SK-N-SH treated with all-trans-retinoic acid at 6 μM for 48 hours (cell line): ENCODE measurements at regions not wholly inside any gene's neighbourhood (a gene's known extent, or its start where the extent isn't known, plus 50 kb on each side); places are given as distances from the start of the nearest gene placed in this dataset.

ENCODE experiments used
- ATAC-seq: fragments of 200-7000 bp; cut with Tn5 transposase; 3 replicates; pipeline ENCODE4 v1.9.1; 2020; ENCODE audit warnings: mild to moderate bottlenecking, moderate library complexity
- ARNTL ChIP-seq: fragments of 450-650 bp; formaldehyde crosslinking; IDR thresholded peaks from 2 replicates; pipeline ENCODE4 v1.5.0; 2020; ENCODE audit warnings: low read depth, mild to moderate bottlenecking, moderate library complexity, borderline replicate concordance
- CREB5 ChIP-seq: fragments of 250-450 bp; sonication (Bioruptor Pico); IDR thresholded peaks from 2 replicates; pipeline ENCODE4 v1.5.1; 2020; ENCODE audit warnings: low read depth, mild to moderate bottlenecking, moderate library complexity
- CSDC2 ChIP-seq: fragments of 250-450 bp; sonication (Bioruptor Pico); IDR thresholded peaks from 2 replicates; pipeline ENCODE4 v1.5.0; 2020; ENCODE audit warnings: mild to moderate bottlenecking, moderate library complexity
- ESRRG ChIP-seq: fragments of 250-450 bp; sonication (Bioruptor Pico); IDR thresholded peaks from 2 replicates; pipeline ENCODE4 v1.6.1; 2021; ENCODE audit warnings: mild to moderate bottlenecking
- ISL1 ChIP-seq: fragments of 250-450 bp; sonication (Bioruptor Pico); IDR thresholded peaks from 2 replicates; pipeline ENCODE4 v2.1.2; 2022; ENCODE audit warnings: mild to moderate bottlenecking, moderate library complexity
- OSR1 ChIP-seq: fragments of 250-450 bp; sonication (Bioruptor Pico); IDR thresholded peaks from 2 replicates; pipeline ENCODE4 v1.8.0; 2022; ENCODE audit warnings: moderate library complexity, mild to moderate bottlenecking, inconsistent platforms
- POU6F1 ChIP-seq: fragments of 250-450 bp; sonication (Bioruptor Pico); IDR thresholded peaks from 2 replicates; pipeline ENCODE4 v1.8.0; 2021; ENCODE audit warnings: low read depth, mild to moderate bottlenecking, moderate library complexity, borderline replicate concordance
- PPARA ChIP-seq: fragments of 250-450 bp; sonication (Bioruptor Pico); IDR thresholded peaks from 2 replicates; pipeline ENCODE4 v1.5.0; 2020; ENCODE audit warnings: mild to moderate bottlenecking, borderline replicate concordance
- RARB ChIP-seq: fragments of 250-450 bp; sonication (Bioruptor Pico); IDR thresholded peaks from 2 replicates; pipeline ENCODE4 v1.8.0; 2021; ENCODE audit warnings: mild to moderate bottlenecking, moderate library complexity
- SNAI2 ChIP-seq: fragments of 250-450 bp; sonication (Bioruptor Pico); IDR thresholded peaks from 2 replicates; pipeline ENCODE4 v1.5.0; 2020; ENCODE audit warnings: mild to moderate bottlenecking, moderate library complexity
- TCF4 ChIP-seq: fragments of 250-450 bp; sonication (Bioruptor Pico); IDR thresholded peaks from 2 replicates; pipeline ENCODE4 v1.8.0; 2021; ENCODE audit warnings: mild to moderate bottlenecking, moderate library complexity, borderline replicate concordance
- TOX ChIP-seq: fragments of 250-450 bp; sonication (Bioruptor Pico); IDR thresholded peaks from 2 replicates; pipeline ENCODE4 v1.8.0; 2021; ENCODE audit warnings: mild to moderate bottlenecking, moderate library complexity, borderline replicate concordance
- ZFP3 ChIP-seq: fragments of 250-450 bp; sonication (Bioruptor Pico); IDR thresholded peaks from 2 replicates; pipeline ENCODE4 v1.5.0; 2020; ENCODE audit warnings: mild to moderate bottlenecking, moderate library complexity
- ZFP30 ChIP-seq: fragments of 450-650 bp; formaldehyde crosslinking; IDR thresholded peaks from 2 replicates; pipeline ENCODE4 v1.5.0; 2022; ENCODE audit warnings: mild to moderate bottlenecking, moderate library complexity
- ZNF565 ChIP-seq: fragments of 450-650 bp; formaldehyde crosslinking; conservative IDR thresholded peaks from 2 replicates; pipeline ENCODE4 v1.5.0; 2020; ENCODE audit warnings: low read depth, mild to moderate bottlenecking, moderate library complexity
- ZNF70 ChIP-seq: fragments of 450-650 bp; formaldehyde crosslinking; IDR thresholded peaks from 2 replicates; pipeline ENCODE4 v1.5.0; 2020; ENCODE audit warnings: mild to moderate bottlenecking, moderate library complexity
- ZNF8 ChIP-seq: fragments of 450-650 bp; formaldehyde crosslinking; IDR thresholded peaks from 2 replicates; pipeline ENCODE4 v1.5.0; 2020; ENCODE audit warnings: mild to moderate bottlenecking, moderate library complexity
- TF ChIP-seq, protein P1 (sequence below): fragments of 250-450 bp; sonication (Bioruptor Pico); IDR thresholded peaks from 2 replicates; pipeline ENCODE4 v1.5.0; 2020; ENCODE audit warnings: mild to moderate bottlenecking, moderate library complexity

GRCh38 chr3:74491874-74492273, 122.6 kb downstream of the CNTN3 start:
- no peak for ATAC-seq
- TF ChIP-seq POU6F1 (CRISPR knock-in tag), result no peak
- no peak for TF ChIP-seq ZNF8
- no peak for TF ChIP-seq ZNF565 (CRISPR knock-in tag)
- no peak for TF ChIP-seq TOX (CRISPR knock-in tag)
- TF ChIP-seq ISL1 (CRISPR knock-in tag), result no peak
- no peak for TF ChIP-seq CSDC2
- TF ChIP-seq OSR1 (CRISPR knock-in tag), result no peak
- no peak for TF ChIP-seq RARB (CRISPR knock-in tag)
- TF ChIP-seq SNAI2 (CRISPR knock-in tag), result no peak
- TF ChIP-seq, protein P1, sequence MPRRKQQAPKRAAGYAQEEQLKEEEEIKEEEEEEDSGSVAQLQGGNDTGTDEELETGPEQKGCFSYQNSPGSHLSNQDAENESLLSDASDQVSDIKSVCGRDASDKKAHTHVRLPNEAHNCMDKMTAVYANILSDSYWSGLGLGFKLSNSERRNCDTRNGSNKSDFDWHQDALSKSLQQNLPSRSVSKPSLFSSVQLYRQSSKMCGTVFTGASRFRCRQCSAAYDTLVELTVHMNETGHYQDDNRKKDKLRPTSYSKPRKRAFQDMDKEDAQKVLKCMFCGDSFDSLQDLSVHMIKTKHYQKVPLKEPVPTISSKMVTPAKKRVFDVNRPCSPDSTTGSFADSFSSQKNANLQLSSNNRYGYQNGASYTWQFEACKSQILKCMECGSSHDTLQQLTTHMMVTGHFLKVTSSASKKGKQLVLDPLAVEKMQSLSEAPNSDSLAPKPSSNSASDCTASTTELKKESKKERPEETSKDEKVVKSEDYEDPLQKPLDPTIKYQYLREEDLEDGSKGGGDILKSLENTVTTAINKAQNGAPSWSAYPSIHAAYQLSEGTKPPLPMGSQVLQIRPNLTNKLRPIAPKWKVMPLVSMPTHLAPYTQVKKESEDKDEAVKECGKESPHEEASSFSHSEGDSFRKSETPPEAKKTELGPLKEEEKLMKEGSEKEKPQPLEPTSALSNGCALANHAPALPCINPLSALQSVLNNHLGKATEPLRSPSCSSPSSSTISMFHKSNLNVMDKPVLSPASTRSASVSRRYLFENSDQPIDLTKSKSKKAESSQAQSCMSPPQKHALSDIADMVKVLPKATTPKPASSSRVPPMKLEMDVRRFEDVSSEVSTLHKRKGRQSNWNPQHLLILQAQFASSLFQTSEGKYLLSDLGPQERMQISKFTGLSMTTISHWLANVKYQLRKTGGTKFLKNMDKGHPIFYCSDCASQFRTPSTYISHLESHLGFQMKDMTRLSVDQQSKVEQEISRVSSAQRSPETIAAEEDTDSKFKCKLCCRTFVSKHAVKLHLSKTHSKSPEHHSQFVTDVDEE, result no peak

GRCh38 chr3:74489050-74489792, 125.2 kb downstream of the CNTN3 start:
- ATAC-seq, result no peak
- TF ChIP-seq, protein P1, result no peak
- TF ChIP-seq TCF4 (CRISPR knock-in tag), result no peak

- ATAC-seq, result no peak
- TF ChIP-seq TOX (CRISPR knock-in tag) (no peak), SNAI2 (CRISPR knock-in tag) (no peak), ZNF8 (no peak), PPARA (CRISPR knock-in tag) (no peak), TCF4 (CRISPR knock-in tag) (no peak), ESRRG (CRISPR knock-in tag) (no peak), ISL1 (CRISPR knock-in tag) (no peak), CREB5 (no peak), ZNF70 (no peak), ZFP3 (CRISPR knock-in tag) (no peak), ZFP30 (no peak), ARNTL (CRISPR knock-in tag) (no peak), RARB (CRISPR knock-in tag) (no peak), POU6F1 (CRISPR knock-in tag) (no peak)
- TF ChIP-seq, protein P1, result no peak
Observed at GRCh38 chr3:74479915-74480314, 134.5 kb downstream of the CNTN3 start.
